ENCODE measurements at regions not wholly inside any gene's neighbourhood (a gene's known extent, or its start where the extent isn't known, plus 50 kb on each side); places are given as distances from the start of the nearest gene placed in this dataset.

GRCh38 chr1:90783181-90783580 lies 66.1 kb upstream of the BARHL2 start:
- H3K9me2 ChIP-seq (replicated peaks; ENCODE audit: insufficient read depth, low read length), result no peaks in the 10 kb centered on the region
- no peak overlapping the region for H3K4me2 ChIP-seq (ENCODE audit: low read depth, low read length, poor library complexity, severe bottlenecking)
- H3K9ac ChIP-seq (ENCODE audit: low read length), result no peak overlapping the region
- no peak for DNase-seq
- H3K79me2 ChIP-seq (ENCODE audit: low read length), result no peaks in the 10 kb centered on the region
- H3K36me3 ChIP-seq (ENCODE audit: insufficient read depth, low read length), result no peaks in the 10 kb centered on the region
- no peaks in the 10 kb centered on the region for H3K9me3 ChIP-seq (ENCODE audit: low read length)
- peaks cover 9% of the 10 kb centered on the region for H3K4me1 ChIP-seq (ENCODE audit: low read length)
- no peaks in the 10 kb centered on the region for H3K27me3 ChIP-seq (ENCODE audit: low read length)
- no peaks in the 10 kb centered on the region for H4K20me1 ChIP-seq (ENCODE audit: insufficient read depth, low read depth, low read length)
- H3K4me3 ChIP-seq (ENCODE audit: low read length), result no peak overlapping the region
- no peak overlapping the region for H3K27ac ChIP-seq (ENCODE audit: low read length)
- H2AFZ ChIP-seq (ENCODE audit: low read length), result no peak overlapping the region

GRCh38 chr1:90782046-90782445 lies 64.9 kb upstream of the BARHL2 start:
- Histone ChIP-seq H3K27ac (ENCODE audit: low read length) (no peak overlapping the region), H4K20me1 (ENCODE audit: insufficient read depth, low read depth, low read length) (no peaks in the 10 kb centered on the region), H2AFZ (ENCODE audit: low read length) (no peak overlapping the region), H3K9ac (ENCODE audit: low read length) (no peak overlapping the region), H3K4me3 (ENCODE audit: low read length) (no peak overlapping the region), H3K9me2 (replicated peaks; ENCODE audit: insufficient read depth, low read length) (no peaks in the 10 kb centered on the region), H3K9me3 (ENCODE audit: low read length) (no peaks in the 10 kb centered on the region), H3K4me2 (ENCODE audit: low read depth, low read length, poor library complexity, severe bottlenecking) (no peak overlapping the region), H3K36me3 (ENCODE audit: insufficient read depth, low read length) (no peaks in the 10 kb centered on the region), H3K79me2 (ENCODE audit: low read length) (no peaks in the 10 kb centered on the region), H3K4me1 (ENCODE audit: low read length) (peaks cover 14% of the 10 kb centered on the region), H3K27me3 (ENCODE audit: low read length) (no peaks in the 10 kb centered on the region)
- no peak for DNase-seq

- no peak overlapping the region for H3K4me3 ChIP-seq (ENCODE audit: low read length)
- H3K27ac ChIP-seq (ENCODE audit: low read length), result no peak overlapping the region
- H3K9me3 ChIP-seq (ENCODE audit: low read length), result no peaks in the 10 kb centered on the region
- no peak overlapping the region for H3K4me2 ChIP-seq (ENCODE audit: low read depth, low read length, poor library complexity, severe bottlenecking)
- no peaks in the 10 kb centered on the region for H3K79me2 ChIP-seq (ENCODE audit: low read length)
- H3K9ac ChIP-seq (ENCODE audit: low read length), result no peak overlapping the region
- no peaks in the 10 kb centered on the region for H3K36me3 ChIP-seq (ENCODE audit: insufficient read depth, low read length)
- no peaks in the 10 kb centered on the region for H4K20me1 ChIP-seq (ENCODE audit: insufficient read depth, low read depth, low read length)
- H3K9me2 ChIP-seq (replicated peaks; ENCODE audit: insufficient read depth, low read length), result no peaks in the 10 kb centered on the region
- H3K27me3 ChIP-seq (ENCODE audit: low read length), result no peaks in the 10 kb centered on the region
- no peak overlapping the region for H2AFZ ChIP-seq (ENCODE audit: low read length)
- DNase-seq, result no peak
- H3K4me1 ChIP-seq (ENCODE audit: low read length), result peaks cover 14% of the 10 kb centered on the region
Observed at GRCh38 chr1:90781534-90781933, 64.4 kb upstream of the BARHL2 start.

- H3K9me3 ChIP-seq (ENCODE audit: low read length), result no peaks in the 10 kb centered on the region
- no peaks in the 10 kb centered on the region for H3K79me2 ChIP-seq (ENCODE audit: low read length)
- H3K36me3 ChIP-seq (ENCODE audit: insufficient read depth, low read length), result no peaks in the 10 kb centered on the region
- no peak overlapping the region for H3K4me2 ChIP-seq (ENCODE audit: low read depth, low read length, poor library complexity, severe bottlenecking)
- no peak overlapping the region for H3K4me3 ChIP-seq (ENCODE audit: low read length)
- H3K9ac ChIP-seq (ENCODE audit: low read length), result no peak overlapping the region
- no peaks in the 10 kb centered on the region for H3K9me2 ChIP-seq (replicated peaks; ENCODE audit: insufficient read depth, low read length)
- H2AFZ ChIP-seq (ENCODE audit: low read length), result no peak overlapping the region
- H3K27ac ChIP-seq (ENCODE audit: low read length), result no peak overlapping the region
- H4K20me1 ChIP-seq (ENCODE audit: insufficient read depth, low read depth, low read length), result no peaks in the 10 kb centered on the region
- no peak for DNase-seq
- H3K27me3 ChIP-seq (ENCODE audit: low read length), result no peaks in the 10 kb centered on the region
- H3K4me1 ChIP-seq (ENCODE audit: low read length), result peaks cover 14% of the 10 kb centered on the region
Observed at GRCh38 chr1:90780981-90781380, 63.9 kb upstream of the BARHL2 start.

GRCh38 chr1:90779573-90779972 lies 62.5 kb upstream of the BARHL2 start:
- H3K27me3 ChIP-seq (ENCODE audit: low read length), result no peaks in the 10 kb centered on the region
- no peaks in the 10 kb centered on the region for H3K79me2 ChIP-seq (ENCODE audit: low read length)
- no peak overlapping the region for H3K9ac ChIP-seq (ENCODE audit: low read length)
- H4K20me1 ChIP-seq (ENCODE audit: insufficient read depth, low read depth, low read length), result no peaks in the 10 kb centered on the region
- H3K4me2 ChIP-seq (ENCODE audit: low read depth, low read length, poor library complexity, severe bottlenecking), result no peak overlapping the region
- H3K9me2 ChIP-seq (replicated peaks; ENCODE audit: insufficient read depth, low read length), result no peaks in the 10 kb centered on the region
- H3K4me1 ChIP-seq (ENCODE audit: low read length), result peaks cover 14% of the 10 kb centered on the region
- no peak overlapping the region for H3K4me3 ChIP-seq (ENCODE audit: low read length)
- H3K27ac ChIP-seq (ENCODE audit: low read length), result no peak overlapping the region
- no peaks in the 10 kb centered on the region for H3K36me3 ChIP-seq (ENCODE audit: insufficient read depth, low read length)
- no peak for DNase-seq
- H2AFZ ChIP-seq (ENCODE audit: low read length), result no peak overlapping the region
- H3K9me3 ChIP-seq (ENCODE audit: low read length), result no peaks in the 10 kb centered on the region

GRCh38 chr1:90778486-90778885 lies 61.4 kb upstream of the BARHL2 start:
- no peaks in the 10 kb centered on the region for H3K9me3 ChIP-seq (ENCODE audit: low read length)
- H3K27me3 ChIP-seq (ENCODE audit: low read length), result no peaks in the 10 kb centered on the region
- DNase-seq, result peak; percentile 55
- no peaks in the 10 kb centered on the region for H3K9me2 ChIP-seq (replicated peaks; ENCODE audit: insufficient read depth, low read length)
- no peak overlapping the region for H2AFZ ChIP-seq (ENCODE audit: low read length)
- no peaks in the 10 kb centered on the region for H3K36me3 ChIP-seq (ENCODE audit: insufficient read depth, low read length)
- no peak overlapping the region for H3K4me3 ChIP-seq (ENCODE audit: low read length)
- peak overlapping the region; percentile 38 for H3K4me2 ChIP-seq (ENCODE audit: low read depth, low read length, poor library complexity, severe bottlenecking)
- peaks cover 14% of the 10 kb centered on the region for H3K4me1 ChIP-seq (ENCODE audit: low read length)
- H4K20me1 ChIP-seq (ENCODE audit: insufficient read depth, low read depth, low read length), result no peaks in the 10 kb centered on the region
- no peak overlapping the region for H3K9ac ChIP-seq (ENCODE audit: low read length)
- H3K79me2 ChIP-seq (ENCODE audit: low read length), result no peaks in the 10 kb centered on the region
- H3K27ac ChIP-seq (ENCODE audit: low read length), result no peak overlapping the region

- no peaks in the 10 kb centered on the region for H3K79me2 ChIP-seq (ENCODE audit: low read length)
Observed at GRCh38 chr1:90773812-90774211, 56.7 kb upstream of the BARHL2 start.

GRCh38 chr1:90768826-90769225 lies 51.7 kb upstream of the BARHL2 start:
- Histone ChIP-seq H3K27me3 (ENCODE audit: low read length) (no peaks in the 10 kb centered on the region), H2AFZ (ENCODE audit: low read length) (no peak overlapping the region), H3K4me1 (ENCODE audit: low read length) (no peaks in the 10 kb centered on the region), H3K9me2 (replicated peaks; ENCODE audit: insufficient read depth, low read length) (no peaks in the 10 kb centered on the region), H3K9ac (ENCODE audit: low read length) (no peak overlapping the region), H3K4me2 (ENCODE audit: low read depth, low read length, poor library complexity, severe bottlenecking) (no peak overlapping the region), H3K27ac (ENCODE audit: low read length) (no peak overlapping the region), H3K79me2 (ENCODE audit: low read length) (no peaks in the 10 kb centered on the region), H3K36me3 (ENCODE audit: insufficient read depth, low read length) (no peaks in the 10 kb centered on the region), H3K9me3 (ENCODE audit: low read length) (no peaks in the 10 kb centered on the region), H4K20me1 (ENCODE audit: insufficient read depth, low read depth, low read length) (no peaks in the 10 kb centered on the region), H3K4me3 (ENCODE audit: low read length) (no peak overlapping the region)
- DNase-seq, result no peak

More at GRCh38 chr1:90773812-90774211, 56.7 kb upstream of the BARHL2 start:
- no peaks in the 10 kb centered on the region for H3K27me3 ChIP-seq (ENCODE audit: low read length)
- no peaks in the 10 kb centered on the region for H4K20me1 ChIP-seq (ENCODE audit: insufficient read depth, low read depth, low read length)
- no peaks in the 10 kb centered on the region for H3K9me2 ChIP-seq (replicated peaks; ENCODE audit: insufficient read depth, low read length)
- DNase-seq, result no peak
- no peak overlapping the region for H3K4me3 ChIP-seq (ENCODE audit: low read length)
- no peak overlapping the region for H2AFZ ChIP-seq (ENCODE audit: low read length)
- H3K9ac ChIP-seq (ENCODE audit: low read length), result no peak overlapping the region
- no peak overlapping the region for H3K27ac ChIP-seq (ENCODE audit: low read length)
- no peak overlapping the region for H3K4me2 ChIP-seq (ENCODE audit: low read depth, low read length, poor library complexity, severe bottlenecking)
- H3K36me3 ChIP-seq (ENCODE audit: insufficient read depth, low read length), result no peaks in the 10 kb centered on the region
- H3K9me3 ChIP-seq (ENCODE audit: low read length), result no peaks in the 10 kb centered on the region
- peaks cover 11% of the 10 kb centered on the region for H3K4me1 ChIP-seq (ENCODE audit: low read length)

GRCh38 chr1:90768098-90768497 lies 51.0 kb upstream of the BARHL2 start:
- no peaks in the 10 kb centered on the region for H3K27me3 ChIP-seq (ENCODE audit: low read length)
- no peaks in the 10 kb centered on the region for H3K36me3 ChIP-seq (ENCODE audit: insufficient read depth, low read length)
- H3K9me2 ChIP-seq (replicated peaks; ENCODE audit: insufficient read depth, low read length), result no peaks in the 10 kb centered on the region
- H2AFZ ChIP-seq (ENCODE audit: low read length), result no peak overlapping the region
- no peak overlapping the region for H3K4me3 ChIP-seq (ENCODE audit: low read length)
- H3K9me3 ChIP-seq (ENCODE audit: low read length), result no peaks in the 10 kb centered on the region
- no peaks in the 10 kb centered on the region for H4K20me1 ChIP-seq (ENCODE audit: insufficient read depth, low read depth, low read length)
- H3K4me1 ChIP-seq (ENCODE audit: low read length), result no peaks in the 10 kb centered on the region
- DNase-seq, result no peak
- no peaks in the 10 kb centered on the region for H3K79me2 ChIP-seq (ENCODE audit: low read length)
- no peak overlapping the region for H3K4me2 ChIP-seq (ENCODE audit: low read depth, low read length, poor library complexity, severe bottlenecking)
- H3K27ac ChIP-seq (ENCODE audit: low read length), result no peak overlapping the region
- no peak overlapping the region for H3K9ac ChIP-seq (ENCODE audit: low read length)

Data from Karpas-422 (cell line).